SK-N-SH treated with all-trans-retinoic acid at 6 μM for 48 hours (cell line): ENCODE measurements at regions not wholly inside any gene's neighbourhood (a gene's known extent, or its start where the extent isn't known, plus 50 kb on each side); places are given as distances from the start of the nearest gene placed in this dataset.

Experiments
- ATAC-seq: fragments of 200-7000 bp; cut with Tn5 transposase; 3 replicates; pipeline ENCODE4 v1.9.1; 2020; ENCODE audit warnings: mild to moderate bottlenecking, moderate library complexity
- ARNTL ChIP-seq: fragments of 450-650 bp; formaldehyde crosslinking; IDR thresholded peaks from 2 replicates; pipeline ENCODE4 v1.5.0; 2020; ENCODE audit warnings: low read depth, mild to moderate bottlenecking, moderate library complexity, borderline replicate concordance
- BACH2 ChIP-seq: fragments of 250-450 bp; sonication (Bioruptor Pico); IDR thresholded peaks from 2 replicates; pipeline ENCODE4 v1.9.0; 2021; ENCODE audit warnings: mild to moderate bottlenecking, borderline replicate concordance
- CSDC2 ChIP-seq: fragments of 250-450 bp; sonication (Bioruptor Pico); IDR thresholded peaks from 2 replicates; pipeline ENCODE4 v1.5.0; 2020; ENCODE audit warnings: mild to moderate bottlenecking, moderate library complexity
- CSRNP3 ChIP-seq: fragments of 250-450 bp; sonication (Bioruptor Pico); IDR thresholded peaks from 2 replicates; pipeline ENCODE4 v1.5.1; 2021; ENCODE audit warnings: mild to moderate bottlenecking, moderate library complexity
- ESRRG ChIP-seq: fragments of 250-450 bp; sonication (Bioruptor Pico); IDR thresholded peaks from 2 replicates; pipeline ENCODE4 v1.6.1; 2021; ENCODE audit warnings: mild to moderate bottlenecking
- GLIS3 ChIP-seq: fragments of 250-450 bp; sonication (Bioruptor Pico); IDR thresholded peaks from 2 replicates; pipeline ENCODE4 v1.5.0; 2020; ENCODE audit warnings: mild to moderate bottlenecking, moderate library complexity
- ISL1 ChIP-seq: fragments of 250-450 bp; sonication (Bioruptor Pico); IDR thresholded peaks from 2 replicates; pipeline ENCODE4 v2.1.2; 2022; ENCODE audit warnings: mild to moderate bottlenecking, moderate library complexity
- OSR1 ChIP-seq: fragments of 250-450 bp; sonication (Bioruptor Pico); IDR thresholded peaks from 2 replicates; pipeline ENCODE4 v1.8.0; 2022; ENCODE audit warnings: moderate library complexity, mild to moderate bottlenecking, inconsistent platforms
- SNAI2 ChIP-seq: fragments of 250-450 bp; sonication (Bioruptor Pico); IDR thresholded peaks from 2 replicates; pipeline ENCODE4 v1.5.0; 2020; ENCODE audit warnings: mild to moderate bottlenecking, moderate library complexity
- TCF4 ChIP-seq: fragments of 250-450 bp; sonication (Bioruptor Pico); IDR thresholded peaks from 2 replicates; pipeline ENCODE4 v1.8.0; 2021; ENCODE audit warnings: mild to moderate bottlenecking, moderate library complexity, borderline replicate concordance
- TOX ChIP-seq: fragments of 250-450 bp; sonication (Bioruptor Pico); IDR thresholded peaks from 2 replicates; pipeline ENCODE4 v1.8.0; 2021; ENCODE audit warnings: mild to moderate bottlenecking, moderate library complexity, borderline replicate concordance
- TSHZ2 ChIP-seq: fragments of 250-450 bp; sonication (Bioruptor Pico); IDR thresholded peaks from 2 replicates; pipeline ENCODE4 v1.5.0; 2020; ENCODE audit warnings: mild to moderate bottlenecking, moderate library complexity
- ZC3H10 ChIP-seq: fragments of 250-450 bp; sonication (Bioruptor Pico); IDR thresholded peaks from 2 replicates; pipeline ENCODE4 v1.5.1; 2021; ENCODE audit warnings: mild to moderate bottlenecking, moderate library complexity
- ZFP3 ChIP-seq: fragments of 250-450 bp; sonication (Bioruptor Pico); IDR thresholded peaks from 2 replicates; pipeline ENCODE4 v1.5.0; 2020; ENCODE audit warnings: mild to moderate bottlenecking, moderate library complexity
- ZFP30 ChIP-seq: fragments of 450-650 bp; formaldehyde crosslinking; IDR thresholded peaks from 2 replicates; pipeline ENCODE4 v1.5.0; 2022; ENCODE audit warnings: mild to moderate bottlenecking, moderate library complexity
- ZNF565 ChIP-seq: fragments of 450-650 bp; formaldehyde crosslinking; conservative IDR thresholded peaks from 2 replicates; pipeline ENCODE4 v1.5.0; 2020; ENCODE audit warnings: low read depth, mild to moderate bottlenecking, moderate library complexity
- ZNF70 ChIP-seq: fragments of 450-650 bp; formaldehyde crosslinking; IDR thresholded peaks from 2 replicates; pipeline ENCODE4 v1.5.0; 2020; ENCODE audit warnings: mild to moderate bottlenecking, moderate library complexity
- ZNF8 ChIP-seq: fragments of 450-650 bp; formaldehyde crosslinking; IDR thresholded peaks from 2 replicates; pipeline ENCODE4 v1.5.0; 2020; ENCODE audit warnings: mild to moderate bottlenecking, moderate library complexity
- TF ChIP-seq, protein P1 (sequence below): fragments of 250-450 bp; sonication (Bioruptor Pico); IDR thresholded peaks from 2 replicates; pipeline ENCODE4 v1.5.1; 2020; ENCODE audit warnings: low read depth, mild to moderate bottlenecking, moderate library complexity
- TF ChIP-seq, protein P2 (sequence below): fragments of 250-450 bp; sonication (Bioruptor Pico); IDR thresholded peaks from 2 replicates; pipeline ENCODE4 v1.8.0; 2021; ENCODE audit warnings: low read depth, mild to moderate bottlenecking, moderate library complexity, borderline replicate concordance
- TF ChIP-seq, protein P3 (sequence below): fragments of 250-450 bp; sonication (Bioruptor Pico); IDR thresholded peaks from 2 replicates; pipeline ENCODE4 v1.8.0; 2020; ENCODE audit warnings: mild to moderate bottlenecking, moderate library complexity, borderline replicate concordance

DNA sequence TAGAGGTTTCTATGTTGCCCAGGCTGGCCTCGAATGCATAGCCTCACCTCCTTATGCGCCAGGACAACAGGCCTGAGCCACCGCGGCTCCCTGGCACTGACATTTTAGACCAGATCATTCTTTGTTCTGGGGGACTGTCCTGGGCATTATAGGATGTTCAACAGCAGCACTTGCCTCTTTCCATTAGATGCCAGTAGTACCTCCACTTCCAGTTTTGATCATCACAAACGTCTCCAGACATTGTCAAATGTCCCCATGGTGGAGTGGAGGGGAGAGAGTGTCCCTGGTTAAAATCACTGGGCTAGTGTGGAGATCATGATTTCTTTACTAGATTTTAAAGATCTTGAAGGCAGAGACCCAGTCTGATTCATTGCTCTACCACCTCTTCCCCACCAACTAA lies 125.2 kb upstream of the MKLN1 start:
- ATAC-seq, result no peak
- TF ChIP-seq GLIS3 (CRISPR knock-in tag) (no peak), ZC3H10 (CRISPR knock-in tag) (no peak), ZFP30 (CRISPR knock-in tag) (no peak), ZNF565 (CRISPR knock-in tag) (no peak), ZFP3 (CRISPR knock-in tag) (no peak), ZNF70 (no peak), TOX (CRISPR knock-in tag) (no peak), TSHZ2 (CRISPR knock-in tag) (no peak), CSRNP3 (CRISPR knock-in tag) (no peak), TCF4 (CRISPR knock-in tag) (no peak), BACH2 (CRISPR knock-in tag) (no peak), ISL1 (CRISPR knock-in tag) (no peak), SNAI2 (CRISPR knock-in tag) (no peak), OSR1 (no peak), ARNTL (no peak), CSDC2 (CRISPR knock-in tag) (no peak), ZNF8 (CRISPR knock-in tag) (no peak)
- TF ChIP-seq, protein P1, sequence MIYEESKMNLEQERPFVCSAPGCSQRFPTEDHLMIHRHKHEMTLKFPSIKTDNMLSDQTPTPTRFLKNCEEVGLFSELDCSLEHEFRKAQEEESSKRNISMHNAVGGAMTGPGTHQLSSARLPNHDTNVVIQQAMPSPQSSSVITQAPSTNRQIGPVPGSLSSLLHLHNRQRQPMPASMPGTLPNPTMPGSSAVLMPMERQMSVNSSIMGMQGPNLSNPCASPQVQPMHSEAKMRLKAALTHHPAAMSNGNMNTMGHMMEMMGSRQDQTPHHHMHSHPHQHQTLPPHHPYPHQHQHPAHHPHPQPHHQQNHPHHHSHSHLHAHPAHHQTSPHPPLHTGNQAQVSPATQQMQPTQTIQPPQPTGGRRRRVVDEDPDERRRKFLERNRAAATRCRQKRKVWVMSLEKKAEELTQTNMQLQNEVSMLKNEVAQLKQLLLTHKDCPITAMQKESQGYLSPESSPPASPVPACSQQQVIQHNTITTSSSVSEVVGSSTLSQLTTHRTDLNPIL, result no peak
- TF ChIP-seq, protein P2, sequence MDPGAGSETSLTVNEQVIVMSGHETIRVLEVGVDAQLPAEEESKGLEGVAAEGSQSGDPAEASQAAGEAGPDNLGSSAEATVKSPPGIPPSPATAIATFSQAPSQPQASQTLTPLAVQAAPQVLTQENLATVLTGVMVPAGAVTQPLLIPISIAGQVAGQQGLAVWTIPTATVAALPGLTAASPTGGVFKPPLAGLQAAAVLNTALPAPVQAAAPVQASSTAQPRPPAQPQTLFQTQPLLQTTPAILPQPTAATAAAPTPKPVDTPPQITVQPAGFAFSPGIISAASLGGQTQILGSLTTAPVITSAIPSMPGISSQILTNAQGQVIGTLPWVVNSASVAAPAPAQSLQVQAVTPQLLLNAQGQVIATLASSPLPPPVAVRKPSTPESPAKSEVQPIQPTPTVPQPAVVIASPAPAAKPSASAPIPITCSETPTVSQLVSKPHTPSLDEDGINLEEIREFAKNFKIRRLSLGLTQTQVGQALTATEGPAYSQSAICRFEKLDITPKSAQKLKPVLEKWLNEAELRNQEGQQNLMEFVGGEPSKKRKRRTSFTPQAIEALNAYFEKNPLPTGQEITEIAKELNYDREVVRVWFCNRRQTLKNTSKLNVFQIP (CRISPR knock-in tag), result no peak
- TF ChIP-seq, protein P3, sequence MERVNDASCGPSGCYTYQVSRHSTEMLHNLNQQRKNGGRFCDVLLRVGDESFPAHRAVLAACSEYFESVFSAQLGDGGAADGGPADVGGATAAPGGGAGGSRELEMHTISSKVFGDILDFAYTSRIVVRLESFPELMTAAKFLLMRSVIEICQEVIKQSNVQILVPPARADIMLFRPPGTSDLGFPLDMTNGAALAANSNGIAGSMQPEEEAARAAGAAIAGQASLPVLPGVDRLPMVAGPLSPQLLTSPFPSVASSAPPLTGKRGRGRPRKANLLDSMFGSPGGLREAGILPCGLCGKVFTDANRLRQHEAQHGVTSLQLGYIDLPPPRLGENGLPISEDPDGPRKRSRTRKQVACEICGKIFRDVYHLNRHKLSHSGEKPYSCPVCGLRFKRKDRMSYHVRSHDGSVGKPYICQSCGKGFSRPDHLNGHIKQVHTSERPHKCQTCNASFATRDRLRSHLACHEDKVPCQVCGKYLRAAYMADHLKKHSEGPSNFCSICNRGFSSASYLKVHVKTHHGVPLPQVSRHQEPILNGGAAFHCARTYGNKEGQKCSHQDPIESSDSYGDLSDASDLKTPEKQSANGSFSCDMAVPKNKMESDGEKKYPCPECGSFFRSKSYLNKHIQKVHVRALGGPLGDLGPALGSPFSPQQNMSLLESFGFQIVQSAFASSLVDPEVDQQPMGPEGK (CRISPR knock-in tag), result no peak

- no peak for TF ChIP-seq ZC3H10 (CRISPR knock-in tag)
- no peak for TF ChIP-seq SNAI2 (CRISPR knock-in tag)
- ATAC-seq, result no peak
Measured at GRCh38 chr7:131203291-131203976, 124.2 kb upstream of the MKLN1 start.

DNA sequence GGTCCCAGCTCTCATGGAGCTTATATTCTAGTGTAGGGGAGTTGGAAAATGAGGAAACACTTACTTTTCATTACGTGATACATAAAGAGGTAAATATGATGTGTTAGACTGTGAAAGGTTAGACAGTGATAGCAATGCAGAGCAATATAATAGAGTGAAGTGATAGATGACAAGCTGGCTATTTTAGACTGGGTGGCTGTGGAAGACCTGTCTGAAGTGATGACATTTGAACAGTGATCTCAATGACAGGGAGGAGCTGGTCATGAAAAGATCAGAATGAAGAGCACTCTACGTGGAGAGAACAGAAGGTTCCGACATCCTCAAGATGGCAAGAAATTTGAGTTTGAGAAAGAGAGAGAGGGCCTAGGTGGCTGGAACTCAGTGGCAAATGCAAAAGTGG lies 118.9 kb upstream of the MKLN1 start:
- no peak for TF ChIP-seq ESRRG (CRISPR knock-in tag)
- TF ChIP-seq ZNF8 (CRISPR knock-in tag), result no peak
- no peak for TF ChIP-seq TCF4 (CRISPR knock-in tag)
- no peak for TF ChIP-seq BACH2 (CRISPR knock-in tag)
- TF ChIP-seq, protein P1, result no peak
- TF ChIP-seq CSDC2 (CRISPR knock-in tag), result no peak
- no peak for TF ChIP-seq CSRNP3 (CRISPR knock-in tag)
- no peak for TF ChIP-seq TOX (CRISPR knock-in tag)
- TF ChIP-seq, protein P2 (CRISPR knock-in tag), result no peak
- TF ChIP-seq, all 23 proteins: peak for 0
- ATAC-seq, result no peak
